ENCODE measurements at regions not wholly inside any gene's neighbourhood (a gene's known extent, or its start where the extent isn't known, plus 50 kb on each side); places are given as distances from the start of the nearest gene placed in this dataset.

DNA sequence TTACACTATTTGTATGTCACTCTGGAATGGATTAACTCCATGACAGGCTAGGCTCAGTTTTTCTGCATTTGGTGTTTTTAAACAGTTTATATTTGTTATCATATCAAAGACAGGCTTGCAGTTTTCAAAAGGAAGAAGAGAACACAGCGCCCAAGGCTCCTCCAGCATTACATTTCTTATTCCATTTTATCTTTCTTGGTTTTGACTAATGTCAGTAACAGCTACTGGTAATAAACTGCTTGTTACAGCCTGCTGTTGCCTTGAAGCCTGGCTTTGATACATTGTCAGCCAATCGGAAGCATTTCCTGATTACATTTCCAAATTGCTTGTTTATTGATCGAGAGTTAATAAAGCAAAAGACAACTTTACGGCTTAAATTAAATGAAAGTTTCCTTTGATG is 166.0 kb upstream of the MDFIC start:
- no peak for DNase-seq (ENCODE audit: low read depth)
- TF ChIP-seq, protein P1, sequence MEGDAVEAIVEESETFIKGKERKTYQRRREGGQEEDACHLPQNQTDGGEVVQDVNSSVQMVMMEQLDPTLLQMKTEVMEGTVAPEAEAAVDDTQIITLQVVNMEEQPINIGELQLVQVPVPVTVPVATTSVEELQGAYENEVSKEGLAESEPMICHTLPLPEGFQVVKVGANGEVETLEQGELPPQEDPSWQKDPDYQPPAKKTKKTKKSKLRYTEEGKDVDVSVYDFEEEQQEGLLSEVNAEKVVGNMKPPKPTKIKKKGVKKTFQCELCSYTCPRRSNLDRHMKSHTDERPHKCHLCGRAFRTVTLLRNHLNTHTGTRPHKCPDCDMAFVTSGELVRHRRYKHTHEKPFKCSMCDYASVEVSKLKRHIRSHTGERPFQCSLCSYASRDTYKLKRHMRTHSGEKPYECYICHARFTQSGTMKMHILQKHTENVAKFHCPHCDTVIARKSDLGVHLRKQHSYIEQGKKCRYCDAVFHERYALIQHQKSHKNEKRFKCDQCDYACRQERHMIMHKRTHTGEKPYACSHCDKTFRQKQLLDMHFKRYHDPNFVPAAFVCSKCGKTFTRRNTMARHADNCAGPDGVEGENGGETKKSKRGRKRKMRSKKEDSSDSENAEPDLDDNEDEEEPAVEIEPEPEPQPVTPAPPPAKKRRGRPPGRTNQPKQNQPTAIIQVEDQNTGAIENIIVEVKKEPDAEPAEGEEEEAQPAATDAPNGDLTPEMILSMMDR (IDR thresholded peaks at IDR 0.05; ENCODE audit: insufficient read depth, low read depth, low read length, missing control alignments) = no peak
- no peak overlapping the region for H3K4me3 ChIP-seq (ENCODE audit: low read depth, low read length)

DNA sequence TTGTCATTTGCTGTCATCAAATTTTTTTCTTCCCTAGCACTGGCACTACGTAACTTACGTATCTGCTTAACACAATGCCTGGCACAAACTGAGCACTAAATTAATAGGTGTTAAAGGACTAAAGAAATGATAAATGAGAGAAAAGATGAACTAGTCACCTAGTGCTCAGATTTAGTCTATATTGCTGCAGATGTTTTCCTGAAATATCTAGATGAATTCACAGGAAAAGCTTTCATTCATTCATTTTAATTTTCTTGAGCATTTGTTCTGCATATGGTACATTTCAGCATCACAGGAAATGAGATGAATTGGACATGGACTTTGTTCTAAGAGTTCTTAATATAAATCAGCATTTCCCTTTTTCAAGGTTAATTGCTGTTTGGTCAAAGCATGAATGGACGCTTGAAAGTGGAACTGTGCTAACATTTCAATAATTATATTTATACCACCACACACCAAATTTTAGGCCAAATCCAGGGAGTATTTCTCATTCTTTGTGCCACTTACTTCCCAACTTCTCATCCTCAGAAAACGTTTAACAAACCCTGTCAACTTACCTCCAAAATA is 163.2 kb upstream of the MDFIC start:
- TF ChIP-seq, protein P1 (IDR thresholded peaks at IDR 0.05; ENCODE audit: insufficient read depth, low read depth, low read length, missing control alignments) = no peak
- no peak overlapping the region for H3K4me3 ChIP-seq (ENCODE audit: low read depth, low read length)
- no peak for DNase-seq (ENCODE audit: low read depth)

DNA sequence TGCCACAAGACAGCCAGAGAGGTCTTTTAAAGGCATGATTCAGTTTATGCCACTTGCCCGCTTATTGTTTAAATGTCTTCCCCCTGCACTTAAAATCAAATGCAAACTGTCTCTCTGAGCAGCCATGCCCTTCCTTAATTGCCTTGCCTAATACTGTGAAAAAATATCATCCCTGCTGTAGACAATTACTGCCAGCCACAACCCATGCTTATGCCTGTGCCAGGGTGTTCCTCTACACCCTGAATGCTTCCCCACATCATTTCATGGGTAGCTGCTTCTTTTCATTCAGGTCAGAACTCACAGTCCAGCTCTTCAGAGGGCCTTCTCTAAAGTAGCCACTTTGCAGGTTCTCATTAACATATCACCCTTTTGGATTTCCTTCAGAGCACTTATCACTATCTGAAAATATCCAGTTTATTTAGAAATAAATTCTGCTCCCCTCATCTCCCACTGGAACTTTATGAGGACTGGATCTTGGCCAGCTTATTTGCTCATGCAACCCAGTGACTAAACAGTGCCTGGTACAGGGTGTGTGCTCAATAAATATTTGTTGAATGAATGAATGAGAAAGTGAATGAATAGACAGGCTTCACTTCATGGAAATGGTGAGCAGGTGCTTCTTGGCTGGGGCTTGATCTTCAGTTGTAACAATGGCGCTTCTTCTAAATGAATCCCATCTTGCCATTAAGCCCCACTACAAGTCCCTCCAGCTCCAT is 162.4 kb upstream of the MDFIC start:
- no peak overlapping the region for H3K4me3 ChIP-seq (ENCODE audit: low read depth, low read length)
- DNase-seq (ENCODE audit: low read depth) = no peak
- TF ChIP-seq, protein P1 (IDR thresholded peaks at IDR 0.05; ENCODE audit: insufficient read depth, low read depth, low read length, missing control alignments) = no peak

GRCh38 chr7:114760477-114760876 is 161.4 kb upstream of the MDFIC start:
- DNase-seq (ENCODE audit: low read depth) = no peak
- TF ChIP-seq, protein P1 (IDR thresholded peaks at IDR 0.05; ENCODE audit: insufficient read depth, low read depth, low read length, missing control alignments) = no peak
- H3K4me3 ChIP-seq (ENCODE audit: low read depth, low read length) = no peak overlapping the region

- H3K4me3 ChIP-seq (ENCODE audit: low read depth, low read length) = no peak overlapping the region
- TF ChIP-seq, protein P1 (IDR thresholded peaks at IDR 0.05; ENCODE audit: insufficient read depth, low read depth, low read length, missing control alignments) = no peak
These were observed 159.9 kb upstream of the MDFIC start for GRCh38 chr7:114761973-114762372.

DNA sequence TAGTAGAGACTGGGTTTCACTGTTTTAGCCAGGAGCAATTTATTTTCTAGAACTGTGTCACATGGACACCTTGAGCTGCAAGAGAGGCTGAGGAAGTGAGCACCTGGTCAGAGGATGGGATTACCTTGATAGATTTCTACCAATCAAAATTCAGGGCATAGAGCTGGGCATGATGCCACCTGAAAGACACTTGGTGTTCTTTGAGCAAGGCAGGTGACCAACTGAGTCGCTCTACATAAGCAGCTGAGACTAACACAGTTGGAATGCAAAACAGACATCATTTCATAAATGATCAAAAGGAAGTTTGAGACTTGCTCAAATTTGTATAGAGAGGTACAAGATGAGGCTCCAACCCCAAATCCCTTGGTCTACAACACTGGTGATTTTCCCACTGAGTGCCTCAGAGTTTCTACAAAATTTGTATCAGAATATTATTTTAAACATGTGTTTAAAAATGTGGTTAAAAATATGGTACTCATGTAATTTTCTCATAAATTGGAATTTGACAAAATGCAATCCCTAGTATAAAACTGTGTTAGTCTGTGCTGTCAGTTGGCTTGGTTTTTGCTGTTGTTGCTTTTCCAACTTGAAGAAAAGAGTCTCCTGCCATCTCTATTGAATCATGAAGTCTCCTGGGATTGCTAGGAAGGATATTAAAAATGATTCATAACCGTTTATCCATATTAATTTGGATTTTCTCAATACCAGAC is 156.4 kb upstream of the MDFIC start:
- TF ChIP-seq, protein P1 (IDR thresholded peaks at IDR 0.05; ENCODE audit: insufficient read depth, low read depth, low read length, missing control alignments) = no peak
- DNase-seq (ENCODE audit: low read depth) = no peak
- no peak overlapping the region for H3K4me3 ChIP-seq (ENCODE audit: low read depth, low read length)

More at GRCh38 chr7:114761973-114762372, 159.9 kb upstream of the MDFIC start:
- DNase-seq (ENCODE audit: low read depth) = no peak

Data from GM12865 (cell line).